IPS-15b (cell line): ENCODE measurements at regions not wholly inside any gene's neighbourhood (a gene's known extent, or its start where the extent isn't known, plus 50 kb on each side); places are given as distances from the start of the nearest gene placed in this dataset.

Experiments used
- H3K27me3 ChIP-seq: one replicate; pipeline ENCODE4 v1.6.1; 2013; ENCODE audit warnings: low read length; ENCODE audit not compliant: control insufficient read depth, insufficient read depth
- H3K36me3 ChIP-seq: one replicate; pipeline ENCODE4 v1.6.1; 2013; ENCODE audit warnings: low read length; ENCODE audit not compliant: control insufficient read depth, insufficient read depth
- H3K4me1 ChIP-seq: one replicate; pipeline ENCODE4 v1.6.1; 2013; ENCODE audit warnings: mild to moderate bottlenecking, low read length; ENCODE audit not compliant: control insufficient read depth, insufficient read depth
- H3K4me3 ChIP-seq: one replicate; pipeline ENCODE4 v1.5.1; 2013; ENCODE audit warnings: low read depth, low read length
- H3K9ac ChIP-seq: one replicate; pipeline ENCODE4 v1.6.1; 2013; ENCODE audit warnings: low read depth, mild to moderate bottlenecking, low read length
- H3K9me3 ChIP-seq: one replicate; pipeline ENCODE4 v1.6.1; 2013; ENCODE audit warnings: mild to moderate bottlenecking, low read length; ENCODE audit not compliant: control insufficient read depth, insufficient read depth

DNA sequence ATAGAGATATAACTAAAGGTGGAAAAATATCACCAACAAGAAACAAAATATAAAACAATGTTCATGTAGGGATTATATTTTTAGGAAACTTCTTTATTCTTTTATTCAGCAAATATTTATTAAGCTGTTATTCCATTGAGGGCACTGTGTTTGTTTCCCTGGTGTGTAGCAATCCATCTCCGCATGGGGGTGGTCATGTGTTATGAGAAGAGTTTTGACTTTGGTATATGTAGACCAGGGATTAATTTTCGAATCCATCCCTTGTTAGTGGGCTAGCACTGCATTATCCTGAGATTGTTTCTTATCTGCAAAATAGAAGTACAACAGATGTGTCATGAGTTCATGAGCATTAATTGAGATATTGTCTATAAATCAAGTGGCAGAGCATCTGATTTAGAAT, 190.2 kb upstream of the LRRC7 start:
- Histone ChIP-seq H3K4me3 (no peak overlapping the region), H3K4me1 (no peaks in the 10 kb centered on the region), H3K27me3 (no peaks in the 10 kb centered on the region), H3K36me3 (no peaks in the 10 kb centered on the region), H3K9me3 (no peaks in the 10 kb centered on the region), H3K9ac (no peak overlapping the region)

DNA sequence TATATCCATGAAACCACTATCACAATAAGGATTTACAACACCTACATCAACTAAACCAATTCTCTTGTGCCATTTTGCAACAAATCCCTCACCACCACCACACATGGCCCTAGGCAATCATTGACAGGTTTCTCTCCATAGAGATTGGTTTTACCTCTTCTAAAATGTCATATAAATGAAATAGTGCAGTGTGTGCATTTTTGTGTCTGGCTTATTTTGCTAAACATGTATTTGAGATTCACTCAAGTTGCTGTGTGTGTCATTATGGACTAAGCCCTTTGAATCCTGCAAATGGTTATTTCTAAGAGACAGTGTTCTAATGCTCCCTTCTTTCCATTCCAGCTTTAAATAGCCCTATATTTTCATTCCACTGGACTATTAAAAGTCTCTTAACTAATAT, 179.7 kb upstream of the LRRC7 start:
- Histone ChIP-seq H3K4me3 (no peak overlapping the region), H3K9me3 (no peaks in the 10 kb centered on the region), H3K4me1 (no peaks in the 10 kb centered on the region), H3K36me3 (no peaks in the 10 kb centered on the region), H3K27me3 (no peaks in the 10 kb centered on the region), H3K9ac (no peak overlapping the region)

DNA sequence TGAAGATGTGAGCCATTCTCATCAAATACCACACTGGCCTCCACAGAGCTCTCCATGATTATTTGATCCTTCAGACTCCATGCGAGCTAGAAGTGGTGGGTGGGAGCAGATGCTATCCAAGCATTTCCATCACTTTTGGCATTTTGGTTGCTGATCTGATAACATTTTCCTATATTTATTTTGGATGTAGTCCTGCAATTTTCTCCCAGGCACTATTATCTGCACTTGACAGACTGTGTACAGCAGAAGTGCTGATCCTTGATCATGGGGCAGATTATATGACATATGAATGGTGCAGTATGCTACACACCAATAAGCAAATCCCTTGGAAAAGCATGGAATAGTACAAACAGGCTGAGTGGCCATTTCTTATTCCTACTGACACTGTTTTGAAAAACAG, 167.6 kb upstream of the LRRC7 start:
- no peaks in the 10 kb centered on the region for H3K27me3 ChIP-seq
- H3K36me3 ChIP-seq, result no peaks in the 10 kb centered on the region
- no peak overlapping the region for H3K4me3 ChIP-seq
- H3K9ac ChIP-seq, result no peak overlapping the region
- no peaks in the 10 kb centered on the region for H3K9me3 ChIP-seq
- H3K4me1 ChIP-seq, result peaks cover 3% of the 10 kb centered on the region

DNA sequence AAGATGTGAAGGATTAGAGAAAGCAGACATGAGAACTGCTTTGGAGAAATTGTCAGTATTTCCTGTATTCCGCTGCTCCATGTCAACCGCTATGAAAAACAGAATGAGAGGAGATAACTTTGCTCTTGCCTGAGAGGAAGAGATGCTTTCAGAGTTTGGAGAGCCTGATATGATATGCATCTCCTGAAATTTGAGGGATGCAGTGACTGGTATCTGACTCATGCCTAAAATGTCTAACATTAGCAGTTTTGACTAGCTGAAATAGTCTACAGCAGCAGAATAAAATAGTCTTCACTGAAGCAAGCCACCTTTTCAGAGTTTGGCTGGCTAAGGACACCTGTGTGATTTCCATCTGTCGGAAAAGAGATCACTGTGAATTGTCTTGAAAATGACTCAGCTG, 165.8 kb upstream of the LRRC7 start:
- Histone ChIP-seq H3K9ac (no peak overlapping the region), H3K9me3 (no peaks in the 10 kb centered on the region), H3K27me3 (no peaks in the 10 kb centered on the region), H3K4me1 (peaks cover 3% of the 10 kb centered on the region), H3K36me3 (no peaks in the 10 kb centered on the region), H3K4me3 (no peak overlapping the region)

DNA sequence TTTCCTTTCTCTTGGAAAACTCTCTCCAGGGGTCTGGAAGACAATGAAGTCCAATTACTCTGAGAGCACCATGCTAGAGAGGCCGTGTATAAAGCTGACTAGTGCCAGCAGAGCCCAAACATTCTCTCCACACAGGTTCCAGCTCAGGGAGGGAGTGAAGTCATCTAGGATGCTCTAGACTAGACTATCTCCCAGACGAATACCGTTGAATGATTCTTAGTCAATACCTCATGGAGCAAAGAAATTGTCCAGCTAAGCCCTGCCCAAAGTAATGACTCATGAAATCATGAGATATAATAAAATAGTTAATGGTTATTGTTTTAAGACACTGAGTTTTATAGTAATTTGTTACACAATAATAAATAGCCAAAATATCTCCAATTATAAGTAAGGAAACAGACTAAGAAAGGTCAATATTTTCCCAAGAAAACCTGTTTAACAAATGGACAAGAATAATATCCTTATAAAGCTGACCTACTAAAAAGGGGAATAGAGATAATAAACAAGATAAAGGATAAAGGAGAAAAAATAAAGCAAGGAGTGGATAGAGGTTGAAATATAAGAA, 163.9 kb upstream of the LRRC7 start:
- Histone ChIP-seq H3K36me3 (no peaks in the 10 kb centered on the region), H3K4me1 (no peaks in the 10 kb centered on the region), H3K27me3 (no peaks in the 10 kb centered on the region), H3K9ac (no peak overlapping the region), H3K9me3 (no peaks in the 10 kb centered on the region), H3K4me3 (no peak overlapping the region)

DNA sequence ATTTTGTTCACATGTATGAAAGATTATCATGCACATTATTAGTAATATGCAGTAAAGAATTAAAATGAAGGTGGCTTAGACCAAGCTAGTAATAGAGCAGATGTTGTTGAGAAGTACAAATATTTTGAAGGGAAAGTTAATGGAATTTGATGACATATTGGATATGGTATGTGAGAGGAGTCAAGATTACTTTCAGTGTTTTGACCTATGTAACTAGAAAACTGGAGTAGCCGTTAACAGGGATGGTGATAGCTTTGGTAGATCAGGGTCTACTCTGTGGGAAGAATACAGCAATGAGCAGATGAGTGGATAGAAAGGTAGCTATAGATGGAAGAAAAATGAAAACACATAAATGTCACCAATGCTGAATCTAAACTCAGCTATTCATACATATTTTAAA, 163.2 kb upstream of the LRRC7 start:
- no peak overlapping the region for H3K9ac ChIP-seq
- H3K27me3 ChIP-seq, result no peaks in the 10 kb centered on the region
- no peak overlapping the region for H3K4me3 ChIP-seq
- H3K4me1 ChIP-seq, result no peaks in the 10 kb centered on the region
- H3K9me3 ChIP-seq, result no peaks in the 10 kb centered on the region
- H3K36me3 ChIP-seq, result no peaks in the 10 kb centered on the region

DNA sequence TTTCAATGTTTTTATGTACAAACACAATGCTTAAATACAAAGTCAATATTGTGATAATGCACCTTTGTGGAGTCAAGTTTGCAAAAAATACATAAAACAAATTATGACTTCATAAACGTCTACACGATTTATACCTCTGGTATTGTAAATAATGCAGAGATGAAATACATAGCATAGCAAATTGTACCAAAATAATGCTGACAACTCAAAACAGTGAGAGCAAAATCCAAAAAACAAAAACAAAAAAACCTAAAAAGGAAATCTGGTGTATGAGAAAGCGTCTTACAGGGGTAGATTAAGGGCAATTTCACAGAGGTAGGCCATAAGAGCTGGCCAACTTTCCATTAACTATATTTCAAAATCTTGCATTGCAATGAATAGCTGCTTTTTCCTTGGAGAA, 161.5 kb upstream of the LRRC7 start:
- Histone ChIP-seq H3K36me3 (no peaks in the 10 kb centered on the region), H3K4me3 (no peak overlapping the region), H3K9ac (no peak overlapping the region), H3K27me3 (no peaks in the 10 kb centered on the region), H3K9me3 (no peaks in the 10 kb centered on the region), H3K4me1 (no peaks in the 10 kb centered on the region)

DNA sequence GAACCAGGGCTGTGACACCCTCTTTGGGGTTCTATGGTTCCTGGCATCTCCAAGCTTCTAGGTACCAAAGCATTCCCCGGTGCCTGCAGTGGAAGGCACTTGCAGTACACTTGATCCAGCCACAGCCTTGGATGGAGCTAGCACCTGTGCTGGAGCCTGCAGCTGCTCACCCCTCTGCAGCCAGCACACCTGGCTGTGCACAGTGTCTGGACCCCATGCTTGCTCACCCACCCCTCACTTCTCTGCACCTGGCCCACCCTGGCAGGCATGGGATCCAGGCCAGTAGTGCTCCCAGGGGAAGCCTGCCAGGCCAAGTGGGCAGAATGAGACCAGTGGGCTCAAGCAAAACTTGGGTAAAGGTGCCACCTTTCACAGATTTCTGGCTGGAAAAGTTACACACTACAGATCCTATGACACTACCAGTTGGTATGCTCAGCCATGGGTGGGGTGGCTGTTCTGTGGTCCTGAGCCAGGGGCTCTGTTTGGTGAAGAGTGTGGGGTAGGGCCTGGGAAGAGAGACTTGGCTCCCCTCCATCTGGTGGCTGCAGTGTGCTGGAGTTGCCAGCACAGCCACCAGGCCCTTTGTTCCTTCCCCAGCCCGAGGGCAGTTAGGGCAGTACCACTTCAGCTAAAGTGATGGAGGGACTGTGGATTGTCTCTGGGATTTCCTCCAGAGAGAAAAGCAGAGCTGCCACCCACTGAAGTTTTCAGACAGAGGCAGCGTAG, 157.8 kb upstream of the LRRC7 start:
- Histone ChIP-seq H3K9ac (no peak overlapping the region), H3K27me3 (no peaks in the 10 kb centered on the region), H3K36me3 (no peaks in the 10 kb centered on the region)

DNA sequence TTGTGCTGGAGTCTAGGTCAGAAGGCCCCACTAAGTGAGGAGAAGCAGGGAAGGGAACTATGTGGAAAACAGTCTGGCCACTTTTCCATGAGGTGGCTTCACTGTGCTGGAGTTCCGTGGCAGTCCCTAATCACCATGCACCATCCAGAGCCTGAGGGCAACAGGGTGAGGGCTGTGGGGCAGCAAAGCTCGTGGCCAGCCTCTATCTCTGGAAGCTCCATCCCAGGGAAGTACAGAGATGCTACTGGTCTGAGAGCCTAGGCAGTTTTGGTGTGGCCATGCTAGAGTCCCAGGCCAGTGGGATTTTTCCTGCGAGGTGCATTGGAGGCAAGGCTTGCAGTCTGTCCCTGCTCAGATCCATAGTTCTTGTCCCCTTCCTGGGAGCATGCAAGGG, 157.3 kb upstream of the LRRC7 start:
- Histone ChIP-seq H3K27me3 (no peaks in the 10 kb centered on the region), H3K9ac (no peak overlapping the region), H3K4me1 (no peaks in the 10 kb centered on the region), H3K4me3 (no peak overlapping the region), H3K36me3 (no peaks in the 10 kb centered on the region), H3K9me3 (no peaks in the 10 kb centered on the region)

More for the DNA sequence above, 157.8 kb upstream of the LRRC7 start:
- Histone ChIP-seq H3K4me1 (no peaks in the 10 kb centered on the region), H3K9me3 (no peaks in the 10 kb centered on the region), H3K4me3 (no peak overlapping the region)

DNA sequence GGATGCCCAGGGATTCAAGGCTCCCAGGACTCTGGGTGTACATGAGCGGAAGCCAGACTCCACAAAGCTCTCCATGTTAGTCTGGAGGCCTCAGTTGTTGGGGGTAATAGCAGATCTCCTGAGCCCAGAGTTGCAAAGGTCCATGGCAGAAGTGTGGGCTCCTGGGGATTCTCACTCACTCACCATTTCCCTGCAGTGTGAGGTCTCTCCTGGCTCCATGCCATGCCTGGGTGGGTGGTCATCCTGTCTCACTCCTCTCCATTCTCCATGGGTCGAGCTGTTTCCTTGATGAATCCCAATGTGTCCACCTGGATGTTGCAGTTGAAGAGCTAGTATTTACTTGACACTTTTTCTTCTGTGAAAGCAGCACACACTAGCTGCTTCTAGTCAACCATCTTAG, 156.8 kb upstream of the LRRC7 start:
- no peaks in the 10 kb centered on the region for H3K4me1 ChIP-seq
- no peaks in the 10 kb centered on the region for H3K27me3 ChIP-seq
- H3K9me3 ChIP-seq, result no peaks in the 10 kb centered on the region
- no peak overlapping the region for H3K4me3 ChIP-seq
- no peak overlapping the region for H3K9ac ChIP-seq
- no peaks in the 10 kb centered on the region for H3K36me3 ChIP-seq

DNA sequence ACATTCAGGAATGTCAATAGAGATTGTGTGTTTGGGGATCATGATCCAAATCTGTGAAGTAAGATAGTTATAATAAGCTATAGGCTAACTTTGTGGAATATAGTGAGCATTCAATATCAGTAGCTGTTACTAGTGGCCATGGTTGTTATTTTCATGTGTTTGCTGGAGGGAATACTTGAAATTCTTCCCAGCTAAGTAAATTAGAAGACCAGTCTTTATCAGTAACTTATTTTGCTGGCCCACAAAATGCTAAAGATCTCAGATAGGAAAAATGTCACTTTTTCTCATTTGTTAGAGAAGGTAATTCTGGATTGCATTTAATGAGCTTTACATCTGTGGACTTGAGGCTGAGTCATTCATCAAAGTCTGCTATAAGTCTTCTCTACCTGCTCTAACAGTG, 156.1 kb upstream of the LRRC7 start:
- Histone ChIP-seq H3K4me1 (no peaks in the 10 kb centered on the region), H3K4me3 (no peak overlapping the region), H3K36me3 (no peaks in the 10 kb centered on the region), H3K9me3 (no peaks in the 10 kb centered on the region), H3K27me3 (no peaks in the 10 kb centered on the region), H3K9ac (no peak overlapping the region)

DNA sequence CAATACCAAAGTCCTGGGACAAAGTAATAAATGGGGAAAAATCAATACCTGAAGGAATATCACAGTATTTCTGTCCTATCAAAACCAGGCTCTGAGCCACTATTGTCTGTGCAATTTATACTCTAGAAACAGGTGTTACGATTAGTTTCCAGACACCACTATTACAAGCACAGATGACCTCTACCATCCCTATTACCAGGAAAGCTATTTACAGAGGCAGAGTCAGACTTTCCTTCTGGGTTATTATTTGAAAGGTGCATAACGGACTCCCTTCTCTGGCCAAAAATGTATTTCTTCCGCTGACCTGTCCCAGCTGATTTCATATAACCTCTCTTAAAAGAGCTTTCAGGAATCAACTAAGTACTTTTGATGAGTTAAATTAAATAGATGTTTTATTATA, 154.6 kb upstream of the LRRC7 start:
- no peaks in the 10 kb centered on the region for H3K9me3 ChIP-seq
- H3K27me3 ChIP-seq, result no peaks in the 10 kb centered on the region
- no peaks in the 10 kb centered on the region for H3K4me1 ChIP-seq
- H3K36me3 ChIP-seq, result no peaks in the 10 kb centered on the region
- H3K9ac ChIP-seq, result no peak overlapping the region
- H3K4me3 ChIP-seq, result no peak overlapping the region
